Urothelium cell line (cell line): ENCODE measurements at regions not wholly inside any gene's neighbourhood (a gene's known extent, or its start where the extent isn't known, plus 50 kb on each side); places are given as distances from the start of the nearest gene placed in this dataset.
"Not testable (repeated sequence)": the region's sequence is repeated elsewhere in the genome, so short reads cannot be mapped to it uniquely, and the experiment has no call there.

Experiments
- DNase-seq: peaks from one replicate; pipeline ENCODE4 v3.0.0; 2011; ENCODE audit warnings: low spot score, mixed read lengths
- FAIRE-seq: peaks from 2 replicates; lab custom pipeline; 2011; peaks lifted over from hg19 to GRCh38; lab: Jason Lieb, UNC

GRCh38 chrX:146994163-146994562 lies 179.6 kb upstream of the CXorf51A start:
- no peak for DNase-seq
- no peak for FAIRE-seq

- DNase-seq (no peak), FAIRE-seq (no peak)
These were observed 158.7 kb upstream of the CXorf51A start for GRCh38 chrX:146973283-146973682.

- DNase-seq (no peak), FAIRE-seq (no peak)
These were observed 152.8 kb upstream of the CXorf51A start for GRCh38 chrX:146967306-146967705.

- DNase-seq, result no peak
These were observed 142.2 kb upstream of the CXorf51A start for GRCh38 chrX:146956760-146957159.

GRCh38 chrX:146934256-146934655 lies 119.7 kb upstream of the CXorf51A start:
- FAIRE-seq (no peak), DNase-seq (no peak)

More at GRCh38 chrX:146956760-146957159, 142.2 kb upstream of the CXorf51A start:
- no peak for FAIRE-seq

GRCh38 chrX:146932997-146933396 lies 118.5 kb upstream of the CXorf51A start:
- DNase-seq, FAIRE-seq: not testable (repeated sequence)

- FAIRE-seq (no peak), DNase-seq (no peak)
These were observed 106.7 kb upstream of the CXorf51A start for GRCh38 chrX:146921204-146921603.

- FAIRE-seq, result no peak
- DNase-seq, result peak; percentile 7
These were observed 93.1 kb upstream of the CXorf51A start for GRCh38 chrX:146907391-146908240.

- DNase-seq (no peak), FAIRE-seq (no peak)
These were observed 91.6 kb upstream of the CXorf51A start for GRCh38 chrX:146906166-146906565.

- DNase-seq (no peak), FAIRE-seq (no peak)
These were observed 72.5 kb upstream of the CXorf51A start for GRCh38 chrX:146887020-146887419.

GRCh38 chrX:146881521-146881920 lies 67.0 kb upstream of the CXorf51A start:
- FAIRE-seq (no peak), DNase-seq (peak; percentile 1)

GRCh38 chrX:146866846-146867245 lies 52.3 kb upstream of the CXorf51A start:
- FAIRE-seq, DNase-seq: not testable (repeated sequence)

- FAIRE-seq, DNase-seq: not testable (repeated sequence)
These were observed 51.2 kb upstream of the CXorf51A start for GRCh38 chrX:146865734-146866133.
